T-helper 1 cell (primary cell): ENCODE measurements at regions not wholly inside any gene's neighbourhood (a gene's known extent, or its start where the extent isn't known, plus 50 kb on each side); places are given as distances from the start of the nearest gene placed in this dataset.
"Not testable (repeated sequence)": the region's sequence is repeated elsewhere in the genome, so short reads cannot be mapped to it uniquely, and the experiment has no call there.

Experiments
- DNase-seq, 5 donors: peaks; one replicate each; pipeline ENCODE4 v3.0.0-alpha.2; 2012 to 2020

- DNase-seq = no peak
These were observed 176.5 kb upstream of the COPS8 start for GRCh38 chr2:236909193-236909504.

DNA sequence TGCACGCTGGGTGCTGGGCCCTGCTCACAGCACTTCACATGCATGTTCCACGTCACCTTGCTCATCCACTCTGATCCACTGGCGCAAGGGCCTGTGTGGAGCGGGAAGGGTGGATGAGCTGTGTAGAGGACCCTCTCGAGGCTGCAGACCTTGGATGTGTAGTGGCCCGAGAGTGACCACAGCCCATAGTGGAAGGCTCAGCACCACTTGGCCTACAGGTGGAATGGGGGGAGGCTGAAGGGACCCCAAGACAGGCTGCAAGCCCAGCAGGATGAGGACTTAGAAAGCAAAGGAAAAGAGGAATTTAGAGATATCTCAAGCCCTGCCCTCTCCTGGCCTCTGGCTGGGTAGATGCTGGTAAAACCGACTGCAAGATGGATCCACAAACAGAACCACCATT lies 175.9 kb upstream of the COPS8 start:
- DNase-seq = no peak

GRCh38 chr2:236910781-236911495 lies 174.8 kb upstream of the COPS8 start:
- no peak for DNase-seq

DNA sequence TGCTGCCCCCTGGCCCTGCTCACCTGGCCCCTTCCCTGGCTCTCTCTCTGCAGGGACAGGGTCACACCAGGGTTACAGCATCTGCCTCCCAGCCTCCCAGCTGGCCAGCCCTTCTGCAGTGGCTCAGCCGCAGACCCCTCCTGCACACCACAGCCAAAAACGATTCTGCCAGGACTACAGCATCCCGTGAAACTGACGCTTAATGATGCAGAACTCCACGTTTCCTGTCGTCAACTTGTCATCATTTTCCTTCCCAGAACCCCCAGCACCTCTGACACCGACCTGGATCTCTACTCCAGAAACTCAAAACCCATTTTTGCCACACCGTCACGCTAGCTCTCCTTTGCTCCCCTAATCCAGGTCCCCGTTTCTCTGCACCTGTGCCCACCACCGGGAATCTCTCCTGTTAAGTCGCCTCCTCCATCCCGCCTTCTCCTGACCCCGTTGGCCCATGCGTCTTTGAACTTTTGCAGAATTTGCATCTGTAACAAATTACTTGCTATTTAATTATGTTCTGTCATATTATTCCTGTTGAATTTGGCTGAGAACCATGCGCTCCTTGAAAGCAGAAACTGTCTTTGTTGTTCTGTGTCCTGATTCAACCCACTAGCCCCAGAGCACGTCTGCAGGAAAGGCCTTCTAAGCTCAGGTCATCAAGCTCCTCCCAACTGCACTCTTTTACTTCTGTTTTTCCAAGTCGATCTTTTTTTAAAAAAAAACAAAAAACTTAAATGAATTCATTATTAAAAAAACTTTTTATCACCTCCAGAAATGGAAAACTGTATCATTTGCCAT lies 173.2 kb upstream of the COPS8 start:
- no peak for DNase-seq

GRCh38 chr2:236915186-236915585 lies 170.5 kb upstream of the COPS8 start:
- no peak for DNase-seq

DNA sequence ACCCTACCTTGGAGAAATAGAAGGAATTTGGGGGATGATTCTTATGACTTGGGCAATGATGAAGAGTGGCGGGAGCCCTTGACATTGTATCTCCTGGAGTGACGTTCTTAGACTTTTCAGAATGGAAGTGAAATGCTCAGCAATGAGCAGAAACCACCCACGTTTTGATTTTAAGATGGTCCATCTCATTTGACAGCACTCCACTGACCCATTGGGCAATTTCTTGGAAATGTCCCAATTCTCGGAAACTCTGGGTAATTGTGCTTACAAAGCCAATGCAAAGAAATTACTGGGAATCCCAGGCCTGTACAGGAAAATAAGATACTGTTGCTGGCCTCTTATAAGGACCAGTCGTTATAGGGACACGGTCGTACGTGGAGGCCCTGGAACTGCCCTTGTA lies 170.0 kb upstream of the COPS8 start:
- DNase-seq = no peak

DNA sequence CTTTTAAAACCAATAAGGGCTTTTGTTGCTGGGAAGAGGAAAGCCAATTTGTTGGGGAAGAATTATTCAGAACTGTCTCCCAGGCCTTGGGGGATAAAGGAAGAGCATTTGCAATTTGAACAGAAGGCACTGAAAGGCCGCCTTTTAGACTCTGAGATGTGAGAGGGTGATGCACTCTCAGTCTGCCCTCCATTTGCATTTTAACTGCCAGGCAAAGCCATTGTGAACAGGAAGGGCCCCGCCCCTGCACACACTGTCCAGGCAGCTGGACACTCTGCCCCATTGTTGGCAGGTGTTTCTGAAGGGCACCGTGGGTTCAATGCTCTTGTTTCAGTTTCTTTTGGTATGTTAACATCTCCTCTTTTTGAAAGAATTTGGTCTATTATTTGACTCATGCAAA lies 169.5 kb upstream of the COPS8 start:
- no peak for DNase-seq

DNA sequence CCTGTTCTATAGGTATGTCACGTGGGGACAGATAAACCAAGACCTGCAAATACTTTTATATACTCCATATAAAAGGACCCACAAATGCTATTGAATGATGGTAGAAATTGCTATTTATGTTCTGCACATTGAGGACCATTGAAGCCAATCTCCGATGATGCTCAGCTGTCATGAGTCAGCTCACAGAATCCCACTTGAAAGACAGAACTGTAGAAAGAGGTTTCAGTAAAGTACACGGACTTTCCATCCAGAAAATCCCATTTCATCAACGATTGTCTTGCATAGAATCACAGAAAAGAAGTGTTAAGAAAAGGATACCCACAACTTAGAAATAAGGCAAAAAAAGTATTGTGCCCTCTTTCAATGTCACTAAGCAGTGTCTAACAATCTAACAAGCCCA lies 169.0 kb upstream of the COPS8 start:
- DNase-seq = no peak

- no peak for DNase-seq
These were observed 168.5 kb upstream of the COPS8 start for GRCh38 chr2:236917164-236917563.

DNA sequence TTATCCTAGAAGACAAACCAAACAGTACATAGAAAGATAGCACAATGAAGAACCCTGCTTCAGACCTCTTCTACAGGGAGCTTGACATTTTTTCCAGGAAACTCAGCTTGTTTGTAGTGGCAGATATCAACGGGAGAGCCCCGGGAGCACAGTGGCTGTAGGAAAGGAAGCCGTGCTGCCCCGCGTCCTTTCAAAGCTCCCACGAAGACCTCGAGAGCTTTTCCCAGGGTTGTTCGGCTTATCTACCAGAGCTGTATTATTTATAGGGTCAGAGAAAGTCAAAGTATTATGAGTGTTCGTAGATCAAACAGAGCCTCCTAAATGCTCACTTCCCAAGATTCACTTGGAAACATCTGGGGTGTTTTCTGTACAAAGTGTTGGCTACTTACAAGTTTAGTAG lies 167.1 kb upstream of the COPS8 start:
- no peak for DNase-seq

- no peak for DNase-seq
These were observed 166.5 kb upstream of the COPS8 start for GRCh38 chr2:236919209-236919608.

GRCh38 chr2:236919801-236920379 lies 165.8 kb upstream of the COPS8 start:
- not testable (repeated sequence) for DNase-seq

DNA sequence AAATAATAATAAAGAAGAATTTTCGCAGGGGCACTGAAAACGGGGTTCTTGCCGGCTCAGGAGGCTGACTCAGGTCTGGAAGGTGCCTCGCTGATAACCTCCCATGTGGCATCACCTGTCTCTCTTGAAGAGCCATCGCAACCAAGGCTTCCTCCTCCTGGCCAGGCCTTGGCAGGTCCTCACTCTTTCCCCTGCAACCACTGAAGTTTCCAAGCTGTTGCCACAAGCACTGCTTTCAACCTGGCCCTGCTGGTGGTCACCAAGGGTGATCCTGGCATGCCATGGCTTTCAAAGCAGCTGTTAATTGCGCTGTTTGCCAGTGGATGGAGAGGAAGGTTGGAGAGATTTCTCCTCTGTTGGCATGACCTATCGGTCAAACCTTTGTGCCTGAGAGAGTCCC lies 163.6 kb upstream of the COPS8 start:
- no peak for DNase-seq

DNA sequence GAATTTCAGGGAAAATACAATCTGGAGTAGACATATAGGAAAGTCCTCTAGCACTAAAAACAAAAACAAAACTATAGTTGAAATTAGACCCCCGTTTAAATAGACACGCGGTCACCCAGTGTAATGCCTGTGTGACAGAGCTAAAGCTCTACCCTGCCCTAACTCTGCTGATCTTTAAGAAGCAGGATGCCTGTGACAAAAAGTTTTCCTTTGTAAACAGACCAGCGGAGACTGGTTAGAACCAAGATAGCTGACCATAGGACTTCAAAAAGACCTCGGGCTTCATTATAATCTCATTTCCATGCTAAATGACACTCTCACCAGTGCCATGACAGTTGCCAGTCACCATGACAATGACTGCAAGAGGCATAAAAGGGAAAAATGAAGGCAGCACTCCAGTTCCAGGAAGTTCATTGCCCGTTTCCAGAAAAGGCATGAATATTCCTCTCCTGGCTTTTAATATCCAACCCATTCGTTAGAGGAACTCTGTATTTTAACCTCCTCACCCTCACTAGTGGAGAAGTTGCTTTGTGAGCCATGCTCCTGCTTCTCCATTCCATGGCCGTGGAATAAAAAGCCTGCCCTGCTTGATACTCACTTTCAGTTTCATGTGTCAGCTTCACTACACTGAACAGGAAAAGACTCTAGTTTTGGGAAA lies 157.2 kb upstream of the COPS8 start:
- no peak for DNase-seq

DNA sequence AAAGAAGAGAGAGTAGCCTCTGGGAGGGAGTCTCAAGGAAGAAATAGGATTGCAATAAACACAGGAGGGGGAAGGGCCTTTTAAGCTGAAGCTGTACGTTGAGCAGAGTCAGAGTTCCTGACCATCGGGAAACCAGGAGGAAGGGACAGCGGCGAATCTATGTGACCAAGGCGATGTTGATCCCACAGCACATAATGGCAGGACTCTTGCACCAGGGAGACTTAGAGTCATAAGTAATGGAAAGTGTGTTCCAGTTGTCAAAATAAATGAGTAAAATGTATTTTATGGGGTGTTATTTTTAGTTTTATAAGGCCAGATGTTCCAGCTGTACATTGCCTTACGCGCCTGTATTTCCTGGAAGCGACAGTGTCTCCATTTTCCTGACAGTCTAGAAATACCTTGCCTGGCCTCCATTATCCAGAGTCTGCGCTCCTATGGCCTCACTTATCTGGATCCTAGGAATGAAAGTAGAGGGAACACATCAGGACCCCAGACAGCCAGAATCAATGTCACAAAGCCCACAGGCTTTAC lies 152.8 kb upstream of the COPS8 start:
- DNase-seq = no peak

GRCh38 chr2:236934166-236934565 lies 151.5 kb upstream of the COPS8 start:
- no peak for DNase-seq

GRCh38 chr2:236934656-236935055 lies 151.0 kb upstream of the COPS8 start:
- no peak for DNase-seq

DNA sequence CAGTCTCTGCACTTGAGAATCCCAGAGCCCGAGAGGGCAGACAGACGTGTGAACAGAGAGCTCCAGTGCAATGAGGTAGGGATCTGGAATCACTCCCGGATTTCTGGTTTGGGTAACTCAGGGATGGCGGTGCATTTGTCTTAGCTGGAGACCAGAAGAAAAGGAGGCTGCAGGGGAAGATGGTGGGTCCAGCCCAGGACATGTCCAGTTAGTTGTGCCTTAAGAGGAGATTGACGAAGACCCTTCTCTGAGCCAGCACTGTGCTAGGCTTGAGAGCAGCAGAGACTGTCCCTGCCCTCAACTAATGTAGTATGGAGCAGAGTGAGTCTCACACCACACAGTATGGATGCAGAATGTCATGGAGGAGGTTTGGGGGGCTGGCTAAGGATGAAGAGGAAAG lies 150.6 kb upstream of the COPS8 start:
- no peak for DNase-seq

- DNase-seq = no peak
These were observed 149.9 kb upstream of the COPS8 start for GRCh38 chr2:236935631-236936445.

- DNase-seq = no peak
These were observed 149.2 kb upstream of the COPS8 start for GRCh38 chr2:236936446-236936940.

DNA sequence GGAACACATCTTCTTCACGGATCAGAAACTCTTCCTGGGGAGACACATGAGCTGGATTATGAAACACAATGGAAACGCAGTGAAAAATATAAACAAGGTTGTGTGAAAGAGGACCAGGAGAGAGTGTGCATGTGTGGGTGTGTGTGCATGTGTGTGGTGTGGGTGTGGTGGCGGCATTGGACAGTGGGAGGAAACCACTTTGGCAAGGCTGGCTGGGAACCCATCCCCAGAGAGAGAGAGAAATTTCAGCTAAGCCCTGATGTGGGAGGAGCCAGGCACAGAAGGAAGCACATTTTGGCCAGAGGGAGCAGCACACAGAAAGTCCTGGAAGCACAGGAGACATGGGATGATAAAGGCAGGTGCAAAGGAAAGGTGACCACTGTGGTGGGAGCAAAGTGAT lies 147.6 kb upstream of the COPS8 start:
- no peak for DNase-seq

- no peak for DNase-seq
These were observed 146.4 kb upstream of the COPS8 start for GRCh38 chr2:236939271-236939670.
